ENCODE measurements at regions not wholly inside any gene's neighbourhood (a gene's known extent, or its start where the extent isn't known, plus 50 kb on each side); places are given as distances from the start of the nearest gene placed in this dataset.

DNA sequence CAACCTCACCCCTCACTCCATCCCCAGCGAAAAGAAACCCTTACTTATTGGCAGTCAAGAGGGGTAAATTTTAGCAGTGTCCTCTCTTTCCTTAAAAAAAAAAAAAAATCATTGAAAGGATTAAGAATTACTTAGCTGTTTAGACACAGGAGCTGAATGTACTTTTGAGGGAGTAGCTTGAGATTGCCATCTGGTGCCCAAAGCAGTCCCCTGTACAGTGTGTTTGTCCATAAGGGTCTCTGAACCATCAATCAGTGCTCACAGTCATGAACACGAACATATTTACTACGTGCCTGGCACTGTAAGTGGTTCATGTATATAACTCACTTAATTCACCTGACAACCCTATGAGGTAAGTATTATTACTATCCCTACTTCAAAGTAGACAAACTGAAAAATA is 463.5 kb downstream of the RAP2B start:
- 91 to 94% methylated on average over 3 of the region's 3 CpGs for WGBS, 2 donors
- intact Hi-C loops (cut with DNase I), result no loop called here
- ATAC-seq (no peak), DNase-seq (no peak)
- peaks cover 0 to 40% (median 6%) of the 10 kb centered on the region in 9 donors for H3K4me1 ChIP-seq
- no peak overlapping the region for H3K27ac ChIP-seq
- peaks cover 0 to 6% (median 0%) of the 10 kb centered on the region in 11 donors for H3K9me3 ChIP-seq
- H3K27me3 ChIP-seq, result no peaks in the 10 kb centered on the region
- H3K36me3 ChIP-seq, result no peaks in the 10 kb centered on the region
- TF ChIP-seq, protein P1, sequence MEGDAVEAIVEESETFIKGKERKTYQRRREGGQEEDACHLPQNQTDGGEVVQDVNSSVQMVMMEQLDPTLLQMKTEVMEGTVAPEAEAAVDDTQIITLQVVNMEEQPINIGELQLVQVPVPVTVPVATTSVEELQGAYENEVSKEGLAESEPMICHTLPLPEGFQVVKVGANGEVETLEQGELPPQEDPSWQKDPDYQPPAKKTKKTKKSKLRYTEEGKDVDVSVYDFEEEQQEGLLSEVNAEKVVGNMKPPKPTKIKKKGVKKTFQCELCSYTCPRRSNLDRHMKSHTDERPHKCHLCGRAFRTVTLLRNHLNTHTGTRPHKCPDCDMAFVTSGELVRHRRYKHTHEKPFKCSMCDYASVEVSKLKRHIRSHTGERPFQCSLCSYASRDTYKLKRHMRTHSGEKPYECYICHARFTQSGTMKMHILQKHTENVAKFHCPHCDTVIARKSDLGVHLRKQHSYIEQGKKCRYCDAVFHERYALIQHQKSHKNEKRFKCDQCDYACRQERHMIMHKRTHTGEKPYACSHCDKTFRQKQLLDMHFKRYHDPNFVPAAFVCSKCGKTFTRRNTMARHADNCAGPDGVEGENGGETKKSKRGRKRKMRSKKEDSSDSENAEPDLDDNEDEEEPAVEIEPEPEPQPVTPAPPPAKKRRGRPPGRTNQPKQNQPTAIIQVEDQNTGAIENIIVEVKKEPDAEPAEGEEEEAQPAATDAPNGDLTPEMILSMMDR (IDR thresholded peaks at IDR 0.05), result no peak
- H3K4me3 ChIP-seq, result no peak overlapping the region

DNA sequence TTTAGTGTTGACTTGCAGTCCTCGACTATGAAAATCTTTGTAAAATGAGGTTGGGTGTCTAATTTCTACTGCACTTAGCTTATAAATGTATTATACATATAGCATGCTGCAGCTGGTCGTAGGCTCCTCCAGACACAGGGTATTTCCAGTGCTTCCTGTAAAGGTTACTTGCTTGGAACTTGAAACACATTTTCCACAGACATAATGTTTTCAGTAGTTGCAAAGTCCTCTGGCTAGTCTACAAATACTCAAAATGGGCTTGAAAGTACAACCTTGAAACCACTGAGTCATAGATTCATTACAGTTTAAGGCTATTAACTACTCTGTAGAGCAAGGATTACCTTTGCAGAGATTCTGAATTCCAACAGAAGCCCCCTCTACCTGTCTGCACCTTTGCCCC is 464.1 kb downstream of the RAP2B start:
- no peaks in the 10 kb centered on the region for H3K9me3 ChIP-seq
- H3K27ac ChIP-seq, result no peak overlapping the region
- TF ChIP-seq, protein P1 (IDR thresholded peaks at IDR 0.05), result no peak
- H3K4me1 ChIP-seq, result peaks cover 0 to 40% (median 6%) of the 10 kb centered on the region in 9 donors
- no peak for DNase-seq
- intact Hi-C loops (cut with DNase I), result no loop called here
- no peaks in the 10 kb centered on the region for H3K27me3 ChIP-seq
- no peak for ATAC-seq
- 66 to 71% methylated on average over 2 of the region's 2 CpGs for WGBS, 2 donors
- no peak overlapping the region for H3K4me3 ChIP-seq
- H3K36me3 ChIP-seq, result no peaks in the 10 kb centered on the region

DNA sequence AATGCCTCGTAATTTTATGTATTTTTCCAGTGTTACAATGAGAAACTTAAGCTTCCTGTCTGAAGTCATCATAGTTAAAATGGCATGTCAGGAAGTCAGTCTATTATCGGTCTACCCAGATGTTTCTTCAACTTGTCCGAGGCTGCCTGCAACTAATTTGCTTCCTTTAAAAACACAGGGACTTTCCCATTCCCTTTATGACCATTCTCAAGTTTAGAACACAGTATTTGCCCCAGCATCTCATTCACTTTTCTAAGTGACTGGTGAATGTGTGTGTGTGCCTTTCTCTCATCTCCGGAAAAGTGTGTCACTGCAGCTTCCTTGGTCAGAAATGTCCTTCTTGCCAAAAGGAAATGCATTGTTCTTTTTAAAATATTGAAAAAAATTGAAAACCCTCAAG is 466.6 kb downstream of the RAP2B start:
- peak in 6 of 8 donors; percentile 23 to 84 (median 67) for ATAC-seq
- Histone ChIP-seq H3K9me3 (no peaks in the 10 kb centered on the region), H3K36me3 (no peaks in the 10 kb centered on the region), H3K27me3 (no peaks in the 10 kb centered on the region), H3K4me3 (no peak overlapping the region), H3K27ac (peak overlapping the region in 3 of 10 donors; percentile 44 to 56 (median 54)), H3K4me1 (peaks cover 0 to 30% (median 4%) of the 10 kb centered on the region in 9 donors)
- intact Hi-C loops (cut with DNase I), result no loop called here
- TF ChIP-seq, protein P1 (IDR thresholded peaks at IDR 0.05), result no peak
- WGBS, 2 donors, result 40 to 55% methylated on average over 4 of the region's 4 CpGs
- DNase-seq, result peak in 1 of 2 donors; percentile 7

DNA sequence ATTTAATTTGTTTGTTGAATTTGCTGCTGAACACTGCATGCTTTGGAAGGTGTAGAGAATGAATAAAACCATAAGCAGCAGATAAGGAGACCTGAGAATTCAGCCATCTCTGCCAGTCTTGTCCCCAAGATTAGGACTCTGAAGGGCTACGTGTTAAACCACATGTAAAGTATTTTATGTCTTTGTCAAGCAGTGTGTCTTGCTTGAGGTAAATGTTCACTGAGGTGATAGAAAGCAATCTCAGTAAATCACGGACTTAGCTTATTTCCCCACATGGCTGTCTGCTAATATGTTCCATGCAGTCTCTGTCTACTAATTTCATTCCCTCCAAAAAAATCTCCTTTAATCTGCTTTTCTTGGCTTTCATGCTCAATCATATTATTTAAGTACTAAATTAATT is 467.1 kb downstream of the RAP2B start:
- no peak overlapping the region for H3K4me3 ChIP-seq
- no peaks in the 10 kb centered on the region for H3K9me3 ChIP-seq
- intact Hi-C loops (cut with DNase I), result no loop called here
- 64 to 88% methylated on average over 2 of the region's 2 CpGs for WGBS, 2 donors
- peak overlapping the region in 3 of 10 donors; percentile 44 to 56 (median 54) for H3K27ac ChIP-seq
- H3K4me1 ChIP-seq, result peaks cover 0 to 24% (median 4%) of the 10 kb centered on the region in 9 donors
- no peaks in the 10 kb centered on the region for H3K27me3 ChIP-seq
- DNase-seq (no peak), ATAC-seq (no peak)
- TF ChIP-seq, protein P1 (IDR thresholded peaks at IDR 0.05), result no peak
- H3K36me3 ChIP-seq, result no peaks in the 10 kb centered on the region
